Progenitor cell of endocrine pancreas (in vitro differentiated cells): ENCODE measurements at regions not wholly inside any gene's neighbourhood (a gene's known extent, or its start where the extent isn't known, plus 50 kb on each side); places are given as distances from the start of the nearest gene placed in this dataset.
A peak's percentile ranks its signal among the peaks of the same experiment; 100 is the strongest.

Experiments
- DNase-seq: peaks from one replicate; pipeline ENCODE4 v3.0.0; 2021; ENCODE audit warnings: low spot score; ENCODE audit not compliant: unreplicated experiment
- H3K27ac Mint-ChIP-seq: 2 replicates; pipeline ENCODE4 v1.8.0; 2021; ENCODE audit warnings: mild to moderate bottlenecking, moderate library complexity, mixed read lengths
- H3K27me3 Mint-ChIP-seq: 2 replicates; pipeline ENCODE4 v1.8.0; 2021; ENCODE audit warnings: mixed read lengths
- H3K36me3 Mint-ChIP-seq: 2 replicates; pipeline ENCODE4 v1.8.0; 2022; ENCODE audit warnings: mixed read lengths; ENCODE audit not compliant: insufficient read depth
- H3K4me1 Mint-ChIP-seq: 2 replicates; pipeline ENCODE4 v1.8.0; 2021; ENCODE audit warnings: low read depth, mixed read lengths
- H3K4me3 Mint-ChIP-seq: 2 replicates; pipeline ENCODE4 v1.8.0; 2021; ENCODE audit warnings: low read depth, mild to moderate bottlenecking, moderate library complexity, mixed read lengths
- H3K9me3 Mint-ChIP-seq: 2 replicates; pipeline ENCODE4 v1.8.0; 2021; ENCODE audit warnings: low read depth, mixed read lengths
- TF ChIP-seq, protein P1 (sequence below): fragments of 200-600 bp; sonication (generic); IDR thresholded peaks from one replicate; pipeline ENCODE4 v1.5.0; 2021; ENCODE audit warnings: antibody characterized with exemption, mild to moderate bottlenecking; ENCODE audit not compliant: unreplicated experiment

GRCh38 chr4:165748321-165748720 lies 124.7 kb upstream of the TLL1 start:
- H3K9me3 Mint-ChIP-seq: no peaks in the 10 kb centered on the region
- no peaks in the 10 kb centered on the region for H3K27me3 Mint-ChIP-seq
- TF ChIP-seq, protein P1, sequence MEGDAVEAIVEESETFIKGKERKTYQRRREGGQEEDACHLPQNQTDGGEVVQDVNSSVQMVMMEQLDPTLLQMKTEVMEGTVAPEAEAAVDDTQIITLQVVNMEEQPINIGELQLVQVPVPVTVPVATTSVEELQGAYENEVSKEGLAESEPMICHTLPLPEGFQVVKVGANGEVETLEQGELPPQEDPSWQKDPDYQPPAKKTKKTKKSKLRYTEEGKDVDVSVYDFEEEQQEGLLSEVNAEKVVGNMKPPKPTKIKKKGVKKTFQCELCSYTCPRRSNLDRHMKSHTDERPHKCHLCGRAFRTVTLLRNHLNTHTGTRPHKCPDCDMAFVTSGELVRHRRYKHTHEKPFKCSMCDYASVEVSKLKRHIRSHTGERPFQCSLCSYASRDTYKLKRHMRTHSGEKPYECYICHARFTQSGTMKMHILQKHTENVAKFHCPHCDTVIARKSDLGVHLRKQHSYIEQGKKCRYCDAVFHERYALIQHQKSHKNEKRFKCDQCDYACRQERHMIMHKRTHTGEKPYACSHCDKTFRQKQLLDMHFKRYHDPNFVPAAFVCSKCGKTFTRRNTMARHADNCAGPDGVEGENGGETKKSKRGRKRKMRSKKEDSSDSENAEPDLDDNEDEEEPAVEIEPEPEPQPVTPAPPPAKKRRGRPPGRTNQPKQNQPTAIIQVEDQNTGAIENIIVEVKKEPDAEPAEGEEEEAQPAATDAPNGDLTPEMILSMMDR: no peak
- no peak overlapping the region for H3K4me3 Mint-ChIP-seq
- H3K4me1 Mint-ChIP-seq: no peaks in the 10 kb centered on the region
- peak overlapping the region; percentile 58 for H3K27ac Mint-ChIP-seq
- no peaks in the 10 kb centered on the region for H3K36me3 Mint-ChIP-seq
- no peak for DNase-seq

GRCh38 chr4:165751882-165752281 lies 121.2 kb upstream of the TLL1 start:
- no peak for DNase-seq
- Mint-ChIP-seq H3K4me3 (no peak overlapping the region), H3K27me3 (no peaks in the 10 kb centered on the region), H3K36me3 (no peaks in the 10 kb centered on the region), H3K9me3 (no peaks in the 10 kb centered on the region), H3K4me1 (no peaks in the 10 kb centered on the region), H3K27ac (no peak overlapping the region)
- TF ChIP-seq, protein P1: no peak

DNA sequence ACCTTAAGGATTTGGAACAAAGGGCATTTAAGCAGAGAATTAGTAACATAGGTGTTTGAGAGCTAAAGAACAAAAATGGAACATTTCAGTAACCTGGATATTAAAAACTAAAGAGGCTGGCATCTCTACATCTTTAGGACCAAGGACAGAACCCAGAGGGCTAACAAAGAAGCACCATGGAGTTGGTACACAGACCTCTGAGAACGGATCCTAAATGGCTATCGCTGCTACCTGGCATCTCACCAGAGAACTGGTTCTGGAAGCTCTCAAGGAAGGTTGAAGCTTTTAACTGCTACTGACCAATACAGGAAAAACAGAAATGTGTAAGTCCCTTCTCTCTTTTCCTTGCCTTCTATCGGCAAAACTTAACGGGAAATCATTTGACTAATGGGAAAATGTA lies 118.4 kb upstream of the TLL1 start:
- Mint-ChIP-seq H3K4me1 (no peaks in the 10 kb centered on the region), H3K4me3 (no peak overlapping the region), H3K27ac (no peak overlapping the region), H3K27me3 (no peaks in the 10 kb centered on the region), H3K36me3 (no peaks in the 10 kb centered on the region), H3K9me3 (no peaks in the 10 kb centered on the region)
- DNase-seq: no peak
- TF ChIP-seq, protein P1: no peak

DNA sequence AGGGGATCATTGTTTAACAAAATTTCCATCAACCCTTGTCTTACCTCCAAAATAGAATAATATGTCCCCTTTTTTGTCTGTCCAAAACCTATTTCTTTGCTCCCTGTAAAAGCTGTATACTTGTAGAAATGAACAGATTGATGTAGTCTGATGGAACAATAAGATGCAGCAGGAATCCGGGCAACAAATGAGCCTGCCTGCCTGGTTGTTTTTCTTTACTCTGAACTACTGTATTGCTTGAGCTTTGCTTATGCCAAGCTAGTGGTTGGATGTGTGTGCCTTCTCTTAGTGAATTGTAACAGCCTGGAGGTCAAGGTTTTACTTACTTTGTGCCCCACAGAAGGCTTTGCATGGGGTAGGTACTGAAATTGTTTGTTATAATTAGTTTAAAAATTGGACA lies 116.2 kb upstream of the TLL1 start:
- TF ChIP-seq, protein P1: no peak
- no peak overlapping the region for H3K27ac Mint-ChIP-seq
- no peak overlapping the region for H3K4me3 Mint-ChIP-seq
- no peaks in the 10 kb centered on the region for H3K27me3 Mint-ChIP-seq
- no peaks in the 10 kb centered on the region for H3K4me1 Mint-ChIP-seq
- no peak for DNase-seq
- H3K36me3 Mint-ChIP-seq: no peaks in the 10 kb centered on the region
- no peaks in the 10 kb centered on the region for H3K9me3 Mint-ChIP-seq

GRCh38 chr4:165757451-165757850 lies 115.6 kb upstream of the TLL1 start:
- H3K4me3 Mint-ChIP-seq: no peak overlapping the region
- TF ChIP-seq, protein P1: no peak
- no peaks in the 10 kb centered on the region for H3K4me1 Mint-ChIP-seq
- H3K27ac Mint-ChIP-seq: no peak overlapping the region
- H3K36me3 Mint-ChIP-seq: no peaks in the 10 kb centered on the region
- no peaks in the 10 kb centered on the region for H3K27me3 Mint-ChIP-seq
- no peak for DNase-seq
- no peaks in the 10 kb centered on the region for H3K9me3 Mint-ChIP-seq
